Kidney epithelial cell (primary cell): ENCODE measurements at regions not wholly inside any gene's neighbourhood (a gene's known extent, or its start where the extent isn't known, plus 50 kb on each side); places are given as distances from the start of the nearest gene placed in this dataset.

Experiments used
- DNase-seq: peaks from one replicate; pipeline ENCODE4 v3.0.0-alpha.2; 2010; ENCODE audit warnings: low read depth
- H3K27me3 ChIP-seq: 2 replicates; pipeline ENCODE4 v1.6.0; 2011; ENCODE audit warnings: low read length; ENCODE audit not compliant: control insufficient read depth, insufficient read depth
- H3K36me3 ChIP-seq: 2 replicates; pipeline ENCODE4 v1.5.1; 2011; ENCODE audit warnings: low read length; ENCODE audit not compliant: control insufficient read depth, insufficient read depth
- H3K4me3 ChIP-seq: 2 replicates; pipeline ENCODE4 v1.5.1; 2011; ENCODE audit warnings: low read depth, mild to moderate bottlenecking, control low read depth, low read length
- CTCF ChIP-seq: IDR thresholded peaks from 2 replicates; pipeline ENCODE4 v1.5.1; 2011; ENCODE audit warnings: mild to moderate bottlenecking, moderate library complexity, low read length, control low read depth, inconsistent platforms; ENCODE audit not compliant: insufficient read depth, poor library complexity, severe bottlenecking

GRCh38 chr12:30385706-30386105 lies 310.0 kb downstream of the IPO8 start:
- H3K4me3 ChIP-seq, result no peak overlapping the region
- no peak for TF ChIP-seq CTCF
- H3K27me3 ChIP-seq, result no peaks in the 10 kb centered on the region
- no peak for DNase-seq
- no peaks in the 10 kb centered on the region for H3K36me3 ChIP-seq

GRCh38 chr12:30384976-30385375 lies 310.7 kb downstream of the IPO8 start:
- Histone ChIP-seq H3K4me3 (no peak overlapping the region), H3K36me3 (no peaks in the 10 kb centered on the region), H3K27me3 (no peaks in the 10 kb centered on the region)
- no peak for DNase-seq
- no peak for TF ChIP-seq CTCF

- H3K27me3 ChIP-seq, result no peaks in the 10 kb centered on the region
- TF ChIP-seq CTCF, result no peak
- H3K4me3 ChIP-seq, result no peak overlapping the region
- no peaks in the 10 kb centered on the region for H3K36me3 ChIP-seq
- no peak for DNase-seq
Observed at GRCh38 chr12:30378307-30378706, 317.4 kb downstream of the IPO8 start.

GRCh38 chr12:30364822-30365221 lies 330.8 kb downstream of the IPO8 start:
- no peak for DNase-seq
- Histone ChIP-seq H3K27me3 (no peaks in the 10 kb centered on the region), H3K36me3 (no peaks in the 10 kb centered on the region), H3K4me3 (no peak overlapping the region)
- no peak for TF ChIP-seq CTCF

- no peak for DNase-seq
- TF ChIP-seq CTCF, result no peak
- Histone ChIP-seq H3K27me3 (no peaks in the 10 kb centered on the region), H3K36me3 (no peaks in the 10 kb centered on the region), H3K4me3 (no peak overlapping the region)
Observed at GRCh38 chr12:30361145-30361544, 334.5 kb downstream of the IPO8 start.

- DNase-seq, result no peak
- Histone ChIP-seq H3K4me3 (no peak overlapping the region), H3K36me3 (no peaks in the 10 kb centered on the region), H3K27me3 (no peaks in the 10 kb centered on the region)
- TF ChIP-seq CTCF, result no peak
Observed at GRCh38 chr12:30358671-30359070, 337.0 kb downstream of the IPO8 start.
